ENCODE measurements at regions not wholly inside any gene's neighbourhood (a gene's known extent, or its start where the extent isn't known, plus 50 kb on each side); places are given as distances from the start of the nearest gene placed in this dataset.
A peak's percentile ranks its signal among the peaks of the same experiment; 100 is the strongest.

- no peak for DNase-seq
Observed at GRCh38 chr6:12593771-12594529, 122.6 kb upstream of the PHACTR1 start.

GRCh38 chr6:12594530-12594893, 122.1 kb upstream of the PHACTR1 start:
- DNase-seq = no peak

DNA sequence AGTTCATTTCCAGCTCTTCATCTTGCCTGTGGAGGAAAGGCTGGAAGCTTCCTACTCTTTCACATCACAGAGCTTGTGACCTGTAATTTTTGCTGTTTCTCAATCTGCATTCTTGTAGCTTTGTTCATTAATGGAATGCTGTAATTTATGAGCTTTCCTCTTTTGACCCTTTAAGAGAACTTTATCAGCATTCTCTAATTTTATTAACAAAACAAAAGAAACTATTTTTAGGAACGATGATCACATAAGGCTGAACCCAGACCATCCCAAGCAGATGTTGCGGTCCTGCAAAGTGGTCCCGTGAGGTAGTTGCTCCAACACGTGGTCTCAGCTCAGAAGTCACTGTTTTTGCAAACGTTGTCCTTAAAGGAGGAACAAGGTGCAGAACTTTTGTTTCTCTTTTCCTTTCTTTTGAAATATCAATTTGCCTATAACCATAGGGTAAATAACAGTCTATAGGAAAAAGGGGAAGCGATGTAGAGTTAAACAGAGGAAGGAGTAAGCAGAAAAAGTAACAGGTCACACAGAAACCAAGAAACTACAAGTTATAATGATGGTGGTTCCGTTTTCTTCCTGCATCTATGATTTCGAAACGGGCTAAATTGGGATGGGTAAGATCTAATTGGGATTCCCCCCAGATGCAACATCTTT, 121.3 kb upstream of the PHACTR1 start:
- no peak for DNase-seq

- no peak for DNase-seq
Observed at GRCh38 chr6:12596731-12597130, 119.8 kb upstream of the PHACTR1 start.

DNA sequence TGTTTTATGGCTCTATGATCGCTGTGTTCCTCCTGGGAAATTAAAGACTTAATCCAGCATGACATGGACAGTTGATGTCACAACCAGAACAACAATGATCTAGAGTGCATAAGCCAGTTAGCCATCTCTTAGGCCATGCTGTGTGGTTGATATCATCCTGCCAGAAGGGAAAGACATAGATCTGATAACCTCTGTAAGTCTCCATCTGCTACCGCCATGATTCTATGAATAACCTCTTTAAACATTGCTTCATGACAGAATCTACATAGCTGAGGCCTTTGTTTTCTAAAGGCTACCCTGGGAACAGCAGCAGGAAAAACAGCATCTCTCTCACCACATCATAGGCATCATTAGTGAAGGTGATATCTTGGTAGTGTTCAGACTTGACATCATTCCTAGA, 117.6 kb upstream of the PHACTR1 start:
- DNase-seq = no peak

DNA sequence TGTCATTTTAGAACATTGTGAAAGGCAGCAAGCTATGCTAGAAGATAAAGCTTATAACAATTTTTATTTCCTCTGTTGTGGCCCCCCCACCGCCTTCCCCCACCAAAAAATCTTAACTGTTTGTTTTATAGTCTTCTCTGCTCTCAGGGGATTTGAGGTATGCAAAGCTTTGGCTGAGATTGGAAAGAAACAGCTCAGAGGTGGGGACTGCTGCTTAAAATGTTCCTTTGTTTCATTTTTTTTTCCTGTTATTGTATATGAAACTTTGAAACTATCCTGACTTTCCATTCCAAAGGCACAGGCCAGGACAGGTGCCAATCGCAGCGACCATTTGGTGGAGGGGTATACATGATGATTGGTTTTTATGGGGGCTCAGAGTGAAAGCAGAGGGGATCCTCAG, 114.7 kb upstream of the PHACTR1 start:
- DNase-seq = no peak

GRCh38 chr6:12602342-12602741, 114.2 kb upstream of the PHACTR1 start:
- no peak for DNase-seq

GRCh38 chr6:12602951-12603672, 113.5 kb upstream of the PHACTR1 start:
- no peak for DNase-seq

- DNase-seq = no peak
Observed at GRCh38 chr6:12603673-12604049, 112.9 kb upstream of the PHACTR1 start.

GRCh38 chr6:12605888-12606345, 110.7 kb upstream of the PHACTR1 start:
- peak; percentile 47 for DNase-seq

- no peak for DNase-seq
Observed at GRCh38 chr6:12606616-12607015, 110.0 kb upstream of the PHACTR1 start.

- no peak for DNase-seq
Observed at GRCh38 chr6:12608016-12608860, 108.3 kb upstream of the PHACTR1 start.

DNA sequence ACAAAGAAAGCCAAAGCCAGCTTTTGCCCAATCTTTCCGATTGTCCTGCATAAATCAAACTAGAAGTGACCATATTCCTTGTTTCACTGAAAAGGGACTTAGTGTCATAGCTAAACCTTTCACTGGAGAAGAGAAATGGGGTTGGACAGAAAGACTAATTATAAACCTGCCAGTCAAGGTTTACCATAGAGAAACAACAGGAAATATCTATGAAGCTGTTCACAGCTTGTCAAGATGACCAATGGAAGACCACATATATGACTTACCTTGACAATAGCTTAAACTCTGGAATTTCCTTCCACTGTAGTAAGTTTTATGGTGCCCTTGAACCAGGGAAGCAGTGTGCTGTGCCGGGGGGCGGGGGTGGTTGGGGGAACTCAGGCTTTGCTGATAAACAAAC, 107.7 kb upstream of the PHACTR1 start:
- DNase-seq = no peak

DNA sequence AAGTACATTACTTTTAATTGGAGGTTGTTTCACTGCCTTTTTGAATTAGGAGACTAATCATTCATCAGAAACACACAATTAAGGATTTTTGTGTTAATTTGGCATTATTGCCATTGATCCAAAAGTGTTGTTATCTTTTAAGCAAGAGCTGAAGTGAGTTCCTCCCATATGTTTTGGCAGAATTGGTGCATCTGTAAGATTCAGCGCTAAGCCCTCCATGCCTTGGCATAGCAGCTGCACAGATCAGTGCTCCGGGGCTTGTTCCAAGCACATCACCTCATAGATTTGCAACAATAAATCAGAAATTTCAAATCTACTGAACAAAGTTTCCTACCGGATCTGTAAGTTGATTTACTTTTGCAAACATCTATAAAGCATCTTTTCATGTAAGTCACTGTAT, 106.8 kb upstream of the PHACTR1 start:
- DNase-seq = no peak

- DNase-seq = no peak
Observed at GRCh38 chr6:12610862-12611261, 105.7 kb upstream of the PHACTR1 start.

DNA sequence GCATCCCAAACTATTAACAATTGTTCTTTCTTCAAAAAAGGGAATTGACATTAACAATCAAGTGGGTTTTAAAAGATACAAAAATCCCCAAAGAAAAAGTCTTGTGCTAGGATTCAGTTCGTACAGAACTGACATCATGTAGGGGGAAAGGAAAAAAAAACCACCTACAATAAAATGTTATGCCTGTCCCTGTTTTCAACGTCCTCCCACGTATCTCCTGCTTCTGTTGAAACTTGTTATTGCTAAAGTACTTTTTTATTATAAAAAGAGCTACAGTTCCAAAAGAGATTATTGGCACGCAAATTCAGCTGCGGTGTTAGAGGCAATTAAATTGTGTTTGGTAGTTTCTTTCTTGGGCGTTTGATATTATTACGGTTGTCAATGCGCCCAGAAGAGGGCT, 102.8 kb upstream of the PHACTR1 start:
- no peak for DNase-seq

DNA sequence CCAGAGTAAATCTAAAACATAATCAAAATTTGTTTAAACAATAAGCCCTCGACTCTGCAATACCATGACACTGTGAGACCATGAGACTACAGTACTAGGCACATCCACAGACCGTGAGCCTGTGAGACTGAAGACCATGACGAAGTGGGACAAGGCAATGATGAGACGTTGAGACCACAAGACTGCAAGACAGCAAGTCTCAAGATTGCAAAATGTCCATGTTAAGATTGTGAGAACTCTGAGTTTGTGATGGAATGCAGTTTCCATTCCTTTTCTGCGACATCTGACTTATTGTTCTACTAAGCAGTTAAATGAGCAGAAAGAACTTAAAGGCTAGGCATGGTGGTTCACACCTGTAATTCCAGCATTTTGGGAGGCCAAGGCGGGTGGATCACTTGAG, 102.1 kb upstream of the PHACTR1 start:
- no peak for DNase-seq

DNA sequence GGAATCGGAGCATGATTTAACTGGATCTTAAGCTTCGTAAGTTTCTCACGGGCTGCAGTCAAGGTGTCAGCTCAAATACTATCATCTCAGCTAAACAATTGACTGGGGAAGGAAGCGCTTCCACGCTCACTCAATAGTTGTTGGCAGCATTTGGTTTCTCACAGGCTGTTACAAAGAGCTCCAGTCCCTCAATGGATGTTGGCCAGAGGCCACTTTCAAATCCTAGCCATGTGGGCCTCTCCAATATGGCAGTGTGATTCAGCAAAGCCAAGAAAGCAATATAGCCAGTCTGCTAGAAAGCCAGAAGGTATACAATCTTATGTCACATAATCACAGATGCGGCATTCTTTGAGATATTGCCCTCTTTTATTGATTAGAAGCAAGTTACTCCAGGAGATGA, 98.3 kb upstream of the PHACTR1 start:
- DNase-seq = no peak

DNA sequence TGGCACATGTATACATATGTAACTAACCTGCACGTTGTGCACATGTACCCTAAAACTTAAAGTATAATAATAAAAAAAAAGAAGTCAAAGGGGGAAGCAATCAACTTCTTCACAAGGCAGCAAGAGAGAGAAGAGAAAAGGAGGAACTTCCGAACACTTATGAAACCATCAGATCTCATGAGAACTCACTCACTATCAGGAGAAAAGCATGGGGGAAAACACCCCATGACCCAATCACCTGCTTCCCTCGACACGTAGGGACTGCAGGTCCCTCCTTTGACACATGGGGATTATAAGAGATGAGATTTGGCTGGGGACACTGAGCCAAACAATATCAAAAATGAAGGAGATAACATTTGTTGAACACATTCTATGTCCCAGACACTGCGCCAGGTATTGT, 94.8 kb upstream of the PHACTR1 start:
- no peak for DNase-seq

DNA sequence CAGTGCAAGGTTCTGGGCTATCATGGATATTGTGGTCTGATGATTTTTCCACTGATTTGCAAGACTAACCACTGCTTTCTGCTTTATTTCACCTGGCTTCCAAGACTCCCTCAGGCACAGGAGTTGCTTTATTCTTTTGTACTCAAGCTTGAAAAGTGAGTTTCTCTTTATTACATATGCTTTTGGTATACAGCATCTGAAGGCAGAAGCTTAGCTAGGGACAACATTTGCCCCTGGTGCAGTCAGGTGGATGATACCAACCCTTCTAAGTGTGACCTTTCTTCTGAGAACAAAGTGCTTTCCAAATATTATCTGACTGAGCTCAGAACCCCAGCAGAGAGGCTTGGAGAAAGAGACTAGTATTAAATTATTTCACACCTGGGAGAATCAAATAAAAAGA, 94.0 kb upstream of the PHACTR1 start:
- no peak for DNase-seq

DNA sequence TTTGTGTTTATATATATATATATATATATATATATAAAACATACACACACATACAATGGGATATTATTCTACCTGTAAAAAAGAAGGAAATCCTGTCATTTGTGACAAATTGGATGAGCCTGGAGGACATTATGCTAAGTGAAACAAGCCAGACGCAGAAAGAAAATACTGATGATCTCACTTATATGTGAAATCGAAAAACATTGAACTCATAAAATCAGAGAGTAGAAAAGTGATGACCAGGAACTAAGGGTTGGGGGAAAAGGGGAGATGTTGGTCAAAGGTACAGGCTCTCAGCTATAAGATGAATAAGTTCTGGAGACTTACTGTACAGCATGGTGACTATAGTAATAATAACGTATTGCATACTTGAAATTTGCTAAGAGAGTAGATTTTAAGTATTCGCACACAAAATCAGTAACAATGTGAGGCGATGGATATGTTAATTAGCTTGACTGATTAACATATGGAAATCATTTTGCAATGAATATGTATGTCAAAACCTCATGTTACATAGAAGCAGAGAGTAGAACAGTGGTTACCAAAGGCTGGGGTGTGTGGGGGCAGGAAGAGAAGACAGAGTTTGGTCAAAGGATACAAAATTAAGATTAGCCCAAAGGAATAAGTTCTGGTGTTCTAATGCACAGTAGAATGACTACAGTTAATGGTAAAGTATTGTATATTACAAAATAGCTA, 92.3 kb upstream of the PHACTR1 start:
- no peak for DNase-seq

GRCh38 chr6:12627053-12627452, 89.5 kb upstream of the PHACTR1 start:
- DNase-seq = no peak

DNA sequence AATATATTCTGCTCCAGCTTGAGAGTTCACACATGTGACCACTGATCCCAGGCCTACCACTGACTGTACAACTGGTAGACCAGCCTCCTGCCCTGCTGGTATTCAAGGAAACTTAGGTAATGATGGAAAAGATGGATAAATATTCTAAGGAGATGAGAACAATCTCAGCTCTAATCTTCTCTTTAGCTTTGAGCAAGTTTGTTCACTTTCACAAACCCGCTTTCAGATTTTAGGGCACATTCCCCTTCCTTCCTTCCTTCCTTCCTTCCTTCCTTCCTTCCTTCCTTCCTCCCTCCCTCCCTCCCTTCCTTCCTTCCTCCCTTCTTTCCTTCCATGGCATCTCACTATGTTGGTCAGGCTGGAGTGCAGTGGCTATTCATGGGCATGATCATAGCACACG, 88.2 kb upstream of the PHACTR1 start:
- no peak for DNase-seq
